Activated naive CD8-positive, alpha-beta T cell treated with anti-CD3 and anti-CD28 coated beads, Interleukin-2, amount 50 U/mL, for 16 hours (primary cell): ENCODE measurements at regions not wholly inside any gene's neighbourhood (a gene's known extent, or its start where the extent isn't known, plus 50 kb on each side); places are given as distances from the start of the nearest gene placed in this dataset.

Experiments used
- DNase-seq: peaks from one replicate; pipeline ENCODE4 v3.0.0-alpha.2; 2020; ENCODE audit warnings: low read depth, low spot score

- DNase-seq = no peak
Measured at GRCh38 chr2:234275515-234275914, 221.4 kb downstream of the ARL4C start.

GRCh38 chr2:234273887-234274584 lies 222.8 kb downstream of the ARL4C start:
- DNase-seq = no peak

- DNase-seq = no peak
Measured at GRCh38 chr2:234272069-234272850, 221.8 kb downstream of the SPP2 start.

GRCh38 chr2:234271338-234271737 lies 220.8 kb downstream of the SPP2 start:
- DNase-seq = no peak

- no peak for DNase-seq
Measured at GRCh38 chr2:234269769-234270204, 219.3 kb downstream of the SPP2 start.

- no peak for DNase-seq
Measured at GRCh38 chr2:234267534-234267933, 217.0 kb downstream of the SPP2 start.

- no peak for DNase-seq
Measured at GRCh38 chr2:234266952-234267351, 216.4 kb downstream of the SPP2 start.

- DNase-seq = no peak
Measured at GRCh38 chr2:234265206-234265605, 214.7 kb downstream of the SPP2 start.

GRCh38 chr2:234261736-234262135 lies 211.2 kb downstream of the SPP2 start:
- DNase-seq = no peak

GRCh38 chr2:234259440-234259839 lies 208.9 kb downstream of the SPP2 start:
- no peak for DNase-seq

GRCh38 chr2:234258562-234259141 lies 208.2 kb downstream of the SPP2 start:
- no peak for DNase-seq

GRCh38 chr2:234257859-234258561 lies 207.5 kb downstream of the SPP2 start:
- no peak for DNase-seq

GRCh38 chr2:234256516-234256915 lies 206.0 kb downstream of the SPP2 start:
- DNase-seq = no peak

- DNase-seq = no peak
Measured at GRCh38 chr2:234254783-234255521, 204.4 kb downstream of the SPP2 start.

- DNase-seq = no peak
Measured at GRCh38 chr2:234252772-234253171, 202.3 kb downstream of the SPP2 start.

GRCh38 chr2:234251326-234252271 lies 201.1 kb downstream of the SPP2 start:
- no peak for DNase-seq

- DNase-seq = no peak
Measured at GRCh38 chr2:234250926-234251325, 200.4 kb downstream of the SPP2 start.

- DNase-seq = no peak
Measured at GRCh38 chr2:234249873-234250272, 199.4 kb downstream of the SPP2 start.

- DNase-seq = no peak
Measured at GRCh38 chr2:234249034-234249735, 198.7 kb downstream of the SPP2 start.
